GM18508 (cell line): ENCODE measurements at regions not wholly inside any gene's neighbourhood (a gene's known extent, or its start where the extent isn't known, plus 50 kb on each side); places are given as distances from the start of the nearest gene placed in this dataset.
"Not testable (repeated sequence)": the region's sequence is repeated elsewhere in the genome, so short reads cannot be mapped to it uniquely, and the experiment has no call there.

Source experiments
- ATAC-seq: cut with Tn5 transposase; IDR thresholded peaks from one replicate; pipeline ENCODE4 v1.9.1; 2021; ENCODE audit warnings: moderate number of reproducible peaks; ENCODE audit not compliant: insufficient read depth, unreplicated experiment

GRCh38 chr9:102044133-102044532 is 305.7 kb upstream of the GRIN3A start:
- no peak for ATAC-seq

- ATAC-seq: no peak
Observed at GRCh38 chr9:102038006-102038405, 299.6 kb upstream of the GRIN3A start.

- ATAC-seq: peak; percentile 77
Observed at GRCh38 chr9:102035929-102036328, 297.5 kb upstream of the GRIN3A start.

- no peak for ATAC-seq
Observed at GRCh38 chr9:102032614-102033013, 294.2 kb upstream of the GRIN3A start.

GRCh38 chr9:102000956-102001355 is 262.5 kb upstream of the GRIN3A start:
- ATAC-seq: no peak

- no peak for ATAC-seq
Observed at GRCh38 chr9:101999441-101999840, 261.0 kb upstream of the GRIN3A start.

- no peak for ATAC-seq
Observed at GRCh38 chr9:101995231-101995630, 256.8 kb upstream of the GRIN3A start.

GRCh38 chr9:101993771-101994170 is 255.3 kb upstream of the GRIN3A start:
- no peak for ATAC-seq

GRCh38 chr9:101991926-101992325 is 253.5 kb upstream of the GRIN3A start:
- ATAC-seq: no peak

- ATAC-seq: peak; percentile 80
Observed at GRCh38 chr9:101977614-101978210, 239.3 kb upstream of the GRIN3A start.

- ATAC-seq: no peak
Observed at GRCh38 chr9:101970609-101971008, 232.2 kb upstream of the GRIN3A start.

GRCh38 chr9:101968392-101968791 is 229.9 kb upstream of the GRIN3A start:
- no peak for ATAC-seq

GRCh38 chr9:101966691-101967090 is 228.2 kb upstream of the GRIN3A start:
- no peak for ATAC-seq

GRCh38 chr9:101957705-101958104 is 219.3 kb upstream of the GRIN3A start:
- ATAC-seq: no peak

- ATAC-seq: no peak
Observed at GRCh38 chr9:101951598-101951997, 213.2 kb upstream of the GRIN3A start.

GRCh38 chr9:101931756-101932155 is 193.3 kb upstream of the GRIN3A start:
- ATAC-seq: no peak

- ATAC-seq: no peak
Observed at GRCh38 chr9:101930783-101931182, 192.3 kb upstream of the GRIN3A start.

GRCh38 chr9:101925498-101925897 is 187.1 kb upstream of the GRIN3A start:
- no peak for ATAC-seq

- no peak for ATAC-seq
Observed at GRCh38 chr9:101923451-101923850, 185.0 kb upstream of the GRIN3A start.

GRCh38 chr9:101916948-101917347 is 178.5 kb upstream of the GRIN3A start:
- not testable (repeated sequence) for ATAC-seq

- ATAC-seq: no peak
Observed at GRCh38 chr9:101915482-101915881, 177.0 kb upstream of the GRIN3A start.

GRCh38 chr9:101912698-101913097 is 174.3 kb upstream of the GRIN3A start:
- ATAC-seq: no peak

GRCh38 chr9:101907466-101907865 is 169.0 kb upstream of the GRIN3A start:
- no peak for ATAC-seq
